ENCODE measurements at regions not wholly inside any gene's neighbourhood (a gene's known extent, or its start where the extent isn't known, plus 50 kb on each side); places are given as distances from the start of the nearest gene placed in this dataset.

DNA sequence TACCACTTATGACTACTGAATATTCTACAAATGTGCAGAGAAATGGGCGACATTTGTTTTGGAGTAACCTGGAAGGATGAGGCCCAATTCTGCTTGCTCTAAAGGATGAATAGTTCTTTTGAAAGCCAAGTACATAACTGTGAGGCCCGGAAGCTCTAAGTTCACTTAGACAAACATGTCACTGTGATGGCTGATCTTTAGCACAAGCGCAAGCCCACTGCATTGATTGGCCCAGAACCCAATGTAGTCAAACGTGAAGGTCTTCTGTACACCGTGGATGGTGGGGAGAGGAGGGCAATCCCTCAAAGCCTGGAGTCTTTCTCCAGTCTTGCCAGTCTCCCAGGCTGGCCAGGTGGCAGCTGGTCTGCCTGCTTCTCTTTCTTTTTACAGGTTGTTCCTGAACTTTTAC lies 139.6 kb downstream of the RFC3 start:
- DNase-seq (ENCODE audit: low read depth, low spot score): no peak
- intact Hi-C loops (cut with micrococcal nuclease) (loop anchor here (10.0 kb wide), 1 partner anchor 47 kb away; no protein-coding TSS in a partner anchor), dilution Hi-C loops (cut with MboI; ENCODE audit: extremely low pct_ligation_motif_present, low sequenced_read_pairs) (no loop called here)
- H4K20me1 ChIP-seq (replicated peaks; ENCODE audit: control insufficient read depth, extremely low read depth, insufficient read depth, low read length): no peaks in the 10 kb centered on the region
- no peaks in the 10 kb centered on the region for H3K9me3 ChIP-seq (replicated peaks; ENCODE audit: control insufficient read depth, insufficient read depth, low read length)
- TF ChIP-seq, protein P1, sequence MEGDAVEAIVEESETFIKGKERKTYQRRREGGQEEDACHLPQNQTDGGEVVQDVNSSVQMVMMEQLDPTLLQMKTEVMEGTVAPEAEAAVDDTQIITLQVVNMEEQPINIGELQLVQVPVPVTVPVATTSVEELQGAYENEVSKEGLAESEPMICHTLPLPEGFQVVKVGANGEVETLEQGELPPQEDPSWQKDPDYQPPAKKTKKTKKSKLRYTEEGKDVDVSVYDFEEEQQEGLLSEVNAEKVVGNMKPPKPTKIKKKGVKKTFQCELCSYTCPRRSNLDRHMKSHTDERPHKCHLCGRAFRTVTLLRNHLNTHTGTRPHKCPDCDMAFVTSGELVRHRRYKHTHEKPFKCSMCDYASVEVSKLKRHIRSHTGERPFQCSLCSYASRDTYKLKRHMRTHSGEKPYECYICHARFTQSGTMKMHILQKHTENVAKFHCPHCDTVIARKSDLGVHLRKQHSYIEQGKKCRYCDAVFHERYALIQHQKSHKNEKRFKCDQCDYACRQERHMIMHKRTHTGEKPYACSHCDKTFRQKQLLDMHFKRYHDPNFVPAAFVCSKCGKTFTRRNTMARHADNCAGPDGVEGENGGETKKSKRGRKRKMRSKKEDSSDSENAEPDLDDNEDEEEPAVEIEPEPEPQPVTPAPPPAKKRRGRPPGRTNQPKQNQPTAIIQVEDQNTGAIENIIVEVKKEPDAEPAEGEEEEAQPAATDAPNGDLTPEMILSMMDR (IDR thresholded peaks at IDR 0.05; ENCODE audit: extremely low read depth in 1 of 2, insufficient read depth in 1 of 2, low read depth in 1 of 2, low read length in 2 of 2): no peak
- no peak for TF ChIP-seq GATA2 (IDR thresholded peaks at IDR 0.05; ENCODE audit: insufficient read depth, insufficient read length, low read depth, low read length)
- TF ChIP-seq FOS (IDR thresholded peaks at IDR 0.05; ENCODE audit: borderline replicate concordance, insufficient read depth, low read length): no peak
- TF ChIP-seq EZH2 (IDR thresholded peaks at IDR 0.05; ENCODE audit: borderline replicate concordance, low read depth, low read length, severe bottlenecking): no peak
- TF ChIP-seq POLR2AphosphoS5 (IDR thresholded peaks at IDR 0.05; ENCODE audit: insufficient read depth, low read depth, low read length): no peak
- TF ChIP-seq POLR2A (IDR thresholded peaks at IDR 0.05; ENCODE audit: low read depth, low read length): no peak
- no peak for TF ChIP-seq JUN (IDR thresholded peaks at IDR 0.05; ENCODE audit: borderline replicate concordance, insufficient read depth, insufficient read length, low read depth)
- no peak for TF ChIP-seq MYC (IDR thresholded peaks at IDR 0.05; ENCODE audit: low read depth, low read length)
- TF ChIP-seq, protein P2, sequence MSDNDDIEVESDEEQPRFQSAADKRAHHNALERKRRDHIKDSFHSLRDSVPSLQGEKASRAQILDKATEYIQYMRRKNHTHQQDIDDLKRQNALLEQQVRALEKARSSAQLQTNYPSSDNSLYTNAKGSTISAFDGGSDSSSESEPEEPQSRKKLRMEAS (IDR thresholded peaks at IDR 0.05; ENCODE audit: insufficient read depth, insufficient read length): no peak
- POLR2A ChIA-PET: no interaction called here
- H3K9ac ChIP-seq (replicated peaks; ENCODE audit: extremely low read depth, insufficient read depth, low read length): no peak overlapping the region
- H3K4me1 ChIP-seq (ENCODE audit: control insufficient read depth, extremely low read depth, insufficient read depth, low read length): no peaks in the 10 kb centered on the region
- CTCF ChIA-PET: no interaction called here
- H3K4me2 ChIP-seq (ENCODE audit: insufficient read depth, low read length): no peak overlapping the region
- no peaks in the 10 kb centered on the region for H3K36me3 ChIP-seq (ENCODE audit: control insufficient read depth in 2 of 2, extremely low read depth in 1 of 2, insufficient read depth in 2 of 2, low read length in 2 of 2)
- H3K79me2 ChIP-seq (ENCODE audit: control insufficient read depth, insufficient read depth, low read length): no peaks in the 10 kb centered on the region
- H2AFZ ChIP-seq (ENCODE audit: low read depth, low read length): no peak overlapping the region
- no peak overlapping the region for H3K4me3 ChIP-seq (replicated peaks in 1 of 3; ENCODE audit: insufficient read depth in 1 of 3, low read depth in 1 of 3, low read length in 3 of 3)
- no peaks in the 10 kb centered on the region for H3K9me1 ChIP-seq (replicated peaks; ENCODE audit: control insufficient read depth, extremely low read depth, insufficient read depth, low read length)
- BruUV-seq (replicated peaks): no TSS peak
- H3K27ac ChIP-seq (ENCODE audit: insufficient read depth, low read depth, low read length): no peak overlapping the region
- H3K27me3 ChIP-seq (ENCODE audit: control insufficient read depth in 2 of 2, insufficient read depth in 2 of 2, low read length in 2 of 2): no peaks in the 10 kb centered on the region
- no peak for FAIRE-seq
